Heart left ventricle (tissue), 16 donors: ENCODE measurements at regions not wholly inside any gene's neighbourhood (a gene's known extent, or its start where the extent isn't known, plus 50 kb on each side); places are given as distances from the start of the nearest gene placed in this dataset.
"Not testable (repeated sequence)": the region's sequence is repeated elsewhere in the genome, so short reads cannot be mapped to it uniquely, and the experiment has no call there.

Source experiments
- ATAC-seq, 4 donors: fragments of 200-7000 bp; cut with Tn5 transposase; one replicate each; pipeline ENCODE4 v1.9.1; 2020 to 2022; ENCODE audit warnings: moderate library complexity in 4 of 4, mild to moderate bottlenecking in 3 of 4, moderate number of reproducible peaks in 1 of 4
- DNase-seq, 5 donors: peaks; one replicate each; pipeline ENCODE4 v3.0.0-alpha.2; 2020
- H3K27ac ChIP-seq, 12 donors: fragments of 200-600 bp; sonication (generic) in 4 of 12; one replicate each; pipeline versions ENCODE4 v1.5.0 to v1.8.0; 2016 to 2022; ENCODE audit warnings: mild to moderate bottlenecking in 2 of 12
- H3K27me3 ChIP-seq, 9 donors: fragments of 200-600 bp; sonication (generic) in 2 of 9; one replicate each; pipeline versions ENCODE4 v1.5.1 to v1.8.0; 2016 to 2022; ENCODE audit warnings: mild to moderate bottlenecking in 3 of 9
- H3K36me3 ChIP-seq, 9 donors: fragments of 200-600 bp; sonication (generic) in 2 of 9; one replicate each; pipeline versions ENCODE4 v1.5.0 to v1.8.0; 2018 to 2022; ENCODE audit warnings: mild to moderate bottlenecking in 2 of 9
- H3K4me1 ChIP-seq, 12 donors: fragments of 200-600 bp; sonication (generic) in 4 of 12; one replicate each; pipeline versions ENCODE4 v1.5.0 to v1.8.0; 2016 to 2022; ENCODE audit warnings: mild to moderate bottlenecking in 3 of 12
- H3K4me3 ChIP-seq, 12 donors: fragments of 200-600 bp; sonication (generic) in 4 of 12; one replicate each; pipeline versions ENCODE4 v1.5.0 to v1.8.0; 2017 to 2022; ENCODE audit warnings: mild to moderate bottlenecking in 9 of 12, moderate library complexity in 4 of 12
- H3K9me3 ChIP-seq, 12 donors: fragments of 200-600 bp; sonication (generic) in 4 of 12; one replicate each; pipeline versions ENCODE4 v1.5.0 to v1.8.0; 2016 to 2022; ENCODE audit warnings: mild to moderate bottlenecking in 1 of 12
- CTCF ChIP-seq, 12 donors: fragments of 200-600 bp; sonication (generic) in 4 of 12; IDR thresholded peaks; one replicate each; pipeline versions ENCODE4 v1.5.0 to v1.8.0; 2018 to 2022; ENCODE audit warnings: antibody characterized with exemption in 12 of 12, mild to moderate bottlenecking in 5 of 12
- POLR2A ChIP-seq, 2 donors: fragments of 450-650 bp; IDR thresholded peaks; one replicate each; pipeline ENCODE4 v1.6.1; 2017; ENCODE audit warnings: antibody characterized with exemption in 2 of 2, mild to moderate bottlenecking in 2 of 2, moderate library complexity in 2 of 2
- WGBS, 4 donors: extraction: QIAGEN DNeasy Blood & Tissue Kit in 2 of 4; methylation state at CpG; one replicate each; pipeline versions ENCODE4 v1.1.5 to v1.1.7; 2013 to 2018; 5-methylcytosine and 5-hydroxymethylcytosine counted together
- intact Hi-C, 10 donors: fragments of 100-400 bp; cut with DNase I; formaldehyde crosslinking; loops; one replicate each; pipeline versions ENCODE4 v1.11.1 to v1.14.2; 2022
- donor health status: ischemic (EF 13 %, LVEDD 7.1; RV severe dilation, severe dysfunction).
- donor health status: healthy with polysubstance abuse.
- donor health status: DM: no; HTN: yes; CAD: no.
- donor health status: DM: no; HTN: no; CAD: no.
- donor health status: ischemic (EF 25% LVEDD 6.9; RV normal size, moderate dysfunction).
- donor health status: ischemic (EF 25% LVEDD 5.7; RV mildly dilated, moderate dysfunction).
- donor health status: healthy.
- donor health status: DM: yes; HTN: yes; CAD: no.
- donor health status: ischemic (EF 35%, LVEDD 5.7; RV mildly dilated, moderate dysfunction).
- donor health status: nonischemic (EF 11% LVEDD 7.7; RV severe dilation, severe dysfunction).
- donor health status: DM: yes; HTN: yes; CAD: no.
- donor health status: PGD.
- donor health status: ischemic (EF 29% LVEDD 5.4; RV normal size, mild dysfunction).
- donor health status: nonischemic (EF 23%, LVEDD 6.1; RV moderate dilation, normal function).

GRCh38 chr6:84897988-84898594 is 133.7 kb upstream of the TBX18 start:
- Histone ChIP-seq H3K27ac (no peak overlapping the region), H3K4me3 (no peak overlapping the region), H3K9me3 (peaks cover 0 to 6% (median 0%) of the 10 kb centered on the region in 12 donors), H3K36me3 (no peaks in the 10 kb centered on the region), H3K4me1 (no peaks in the 10 kb centered on the region), H3K27me3 (no peaks in the 10 kb centered on the region)
- WGBS, 4 donors = 65 to 71% (median 67%) methylated on average over 3 of the region's 3 CpGs
- TF ChIP-seq POLR2A (IDR thresholded peaks at IDR 0.05) (no peak), CTCF (IDR thresholded peaks at IDR 0.05) (no peak)
- intact Hi-C loops = no loop called here
- no peak for DNase-seq
- no peak for ATAC-seq

- Histone ChIP-seq H3K4me1 (no peaks in the 10 kb centered on the region), H3K9me3 (peaks cover 0 to 6% (median 0%) of the 10 kb centered on the region in 12 donors), H3K4me3 (no peak overlapping the region), H3K36me3 (no peaks in the 10 kb centered on the region), H3K27ac (no peak overlapping the region), H3K27me3 (no peaks in the 10 kb centered on the region)
- WGBS, 4 donors = 57 to 84% (median 67%) methylated on average over 1 of the region's 1 CpG
- no peak for DNase-seq
- ATAC-seq = no peak
- TF ChIP-seq POLR2A (IDR thresholded peaks at IDR 0.05) = no peak
- TF ChIP-seq CTCF (IDR thresholded peaks at IDR 0.05) = no peak
- intact Hi-C loops = no loop called here
Observed at GRCh38 chr6:84897011-84897410, 132.6 kb upstream of the TBX18 start.

- H3K9me3 ChIP-seq = no peaks in the 10 kb centered on the region
- H3K4me3 ChIP-seq = no peak overlapping the region
- H3K27me3 ChIP-seq = no peaks in the 10 kb centered on the region
- DNase-seq (no peak), ATAC-seq (no peak)
- H3K27ac ChIP-seq = no peak overlapping the region
- no peaks in the 10 kb centered on the region for H3K36me3 ChIP-seq
- intact Hi-C loops = no loop called here
- no peak for TF ChIP-seq POLR2A (IDR thresholded peaks at IDR 0.05)
- no peak for TF ChIP-seq CTCF (IDR thresholded peaks at IDR 0.05)
- 47 to 74% (median 69%) methylated on average over 1 of the region's 1 CpG for WGBS, 4 donors
- H3K4me1 ChIP-seq = no peaks in the 10 kb centered on the region
Observed at GRCh38 chr6:84892671-84893070, 128.3 kb upstream of the TBX18 start.

- ATAC-seq (no peak), DNase-seq (no peak)
- no peaks in the 10 kb centered on the region for H3K27me3 ChIP-seq
- no peak overlapping the region for H3K27ac ChIP-seq
- H3K9me3 ChIP-seq = no peaks in the 10 kb centered on the region
- 73 to 81% (median 78%) methylated on average over 10 of the region's 10 CpGs for WGBS, 4 donors
- TF ChIP-seq CTCF (IDR thresholded peaks at IDR 0.05) (no peak), POLR2A (IDR thresholded peaks at IDR 0.05) (no peak)
- no peak overlapping the region for H3K4me3 ChIP-seq
- H3K4me1 ChIP-seq = no peaks in the 10 kb centered on the region
- no peaks in the 10 kb centered on the region for H3K36me3 ChIP-seq
- intact Hi-C loops = no loop called here
Observed at GRCh38 chr6:84882768-84883766, 118.7 kb upstream of the TBX18 start.

- H3K9me3 ChIP-seq, intact Hi-C loops, H3K27ac ChIP-seq, DNase-seq, ATAC-seq, H3K27me3 ChIP-seq, H3K36me3 ChIP-seq, H3K4me3 ChIP-seq, H3K4me1 ChIP-seq: not testable (repeated sequence)
Observed at GRCh38 chr6:84879385-84879784, 115.0 kb upstream of the TBX18 start.
